NCI-H524 (cell line): ENCODE measurements at regions not wholly inside any gene's neighbourhood (a gene's known extent, or its start where the extent isn't known, plus 50 kb on each side); places are given as distances from the start of the nearest gene placed in this dataset.
"Not testable (repeated sequence)": the region's sequence is repeated elsewhere in the genome, so short reads cannot be mapped to it uniquely, and the experiment has no call there.

ENCODE experiments used
- DNase-seq, 2 experiments: peaks; one replicate each; lab custom pipeline; 2025; lab: John Stamatoyannopoulos, UW

DNA sequence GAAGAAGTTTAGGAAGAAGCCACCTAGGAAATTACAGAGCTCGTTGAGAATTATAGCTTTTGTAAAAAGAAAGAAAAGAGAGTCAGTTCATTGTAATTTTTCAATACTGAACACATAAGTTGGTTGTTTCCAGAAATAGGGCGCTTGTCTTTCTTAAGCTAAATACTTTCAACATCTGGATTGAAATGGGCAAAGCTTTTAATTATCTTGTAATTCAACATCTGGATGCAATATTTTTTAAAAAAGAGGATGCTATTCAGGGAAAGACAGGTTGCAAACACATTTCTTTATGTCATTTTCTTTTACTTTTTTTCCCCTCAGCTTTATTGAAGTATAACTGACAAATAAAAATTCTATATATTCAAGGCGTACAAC, 100.7 kb upstream of the TRPC7 start:
- no peak for DNase-seq

DNA sequence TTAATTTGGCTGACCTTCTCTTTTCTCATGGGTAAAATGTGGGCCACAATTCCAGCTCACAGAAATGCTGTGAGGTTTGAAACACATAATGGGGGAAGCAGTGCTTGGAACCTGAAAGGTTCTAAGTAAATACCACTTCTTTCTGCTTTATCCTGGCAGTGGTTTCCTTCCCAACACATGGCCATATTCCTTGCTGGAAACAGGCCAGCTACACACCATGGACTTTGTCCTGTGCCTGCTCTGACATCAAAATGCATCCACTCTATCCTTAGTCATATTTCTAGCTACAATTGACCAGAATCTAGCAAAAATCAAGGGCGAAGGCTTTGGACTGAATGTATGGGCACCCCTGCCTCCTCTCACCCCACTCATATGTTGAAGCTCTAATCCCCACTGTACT, 93.1 kb upstream of the TRPC7 start:
- DNase-seq, result no peak

DNA sequence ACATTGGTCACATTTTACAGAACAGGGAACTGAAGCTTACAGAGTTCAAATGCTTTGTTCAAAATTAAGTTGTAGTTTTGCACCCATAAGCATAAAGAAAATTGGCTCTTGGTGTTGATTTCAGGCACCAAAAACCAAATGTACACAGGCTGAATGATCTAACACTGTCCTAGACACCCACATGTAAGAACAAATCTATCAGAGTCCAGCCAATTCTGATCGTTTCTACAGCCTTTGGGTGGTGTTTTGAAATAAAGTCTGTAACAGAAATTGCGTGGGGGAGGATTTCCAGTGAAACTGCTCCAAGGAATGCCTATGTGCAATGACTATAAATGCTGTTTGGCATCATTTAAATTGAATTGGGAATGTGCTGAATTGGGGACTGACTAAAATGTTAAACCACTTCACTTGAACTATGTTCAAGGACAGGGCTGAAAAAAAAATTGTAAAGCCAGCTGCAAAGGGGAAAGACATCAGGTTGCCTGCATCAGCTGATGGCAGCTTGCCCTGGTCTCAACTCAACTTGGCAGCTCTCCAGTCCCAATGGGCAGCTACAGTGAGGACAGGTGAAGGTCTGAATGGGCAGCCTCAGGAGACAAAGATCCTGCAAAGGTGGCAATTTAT, 92.2 kb upstream of the TRPC7 start:
- no peak for DNase-seq

DNA sequence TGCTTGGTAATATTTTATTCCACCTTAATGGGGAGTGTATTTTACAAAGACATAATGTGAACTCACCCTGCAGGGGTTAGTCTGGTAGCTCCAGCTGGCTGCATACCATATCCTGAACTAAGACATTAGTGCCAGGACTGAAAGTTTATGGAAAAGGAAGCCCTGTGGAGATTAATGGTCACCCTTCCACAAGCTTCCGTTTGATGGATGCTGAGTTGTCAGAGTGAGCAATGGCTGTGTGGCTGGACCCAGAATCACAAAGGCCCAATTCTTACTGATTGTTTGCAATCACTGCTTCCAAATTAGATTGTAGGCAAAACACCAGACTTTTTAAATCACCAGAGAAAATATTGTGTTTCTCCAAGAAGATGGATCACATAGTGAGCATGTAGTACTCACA, 90.1 kb upstream of the TRPC7 start:
- no peak for DNase-seq

DNA sequence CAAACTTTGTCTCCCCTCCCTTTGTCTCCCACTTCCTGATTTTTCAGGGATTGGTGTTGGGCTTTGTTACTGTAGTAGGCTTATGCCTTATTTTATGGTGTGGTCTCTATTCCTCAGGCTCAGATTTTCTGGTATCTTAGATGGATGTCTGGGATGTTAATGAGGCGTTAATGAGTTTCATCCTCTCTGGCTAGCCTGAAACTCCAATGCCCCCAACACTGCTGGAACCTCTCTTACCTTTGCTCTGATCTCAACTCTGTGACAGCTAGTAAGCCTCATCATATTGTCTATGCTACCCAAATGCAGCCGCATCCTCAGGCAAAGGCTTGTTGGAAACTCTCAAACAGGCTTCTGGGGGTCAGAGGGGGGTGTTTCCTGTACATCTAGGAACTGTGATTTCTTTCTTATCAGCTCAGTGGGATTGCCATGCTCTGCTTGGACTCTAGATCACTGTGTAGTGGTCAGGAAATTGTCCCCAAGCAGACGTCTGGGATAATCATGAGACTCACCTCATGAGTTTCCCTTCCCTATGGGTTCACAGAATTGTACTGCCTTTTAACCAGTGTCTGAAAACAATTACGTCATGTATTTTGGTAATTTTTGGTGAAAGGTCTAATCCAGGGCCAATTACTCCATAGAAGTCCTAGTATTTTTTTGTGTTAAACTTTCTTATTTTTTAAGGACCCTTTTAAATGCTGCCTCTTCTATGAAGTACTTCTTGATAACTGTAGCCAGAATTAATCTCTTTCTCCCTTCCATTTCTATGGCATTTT, 88.8 kb upstream of the TRPC7 start:
- DNase-seq, result no peak

DNA sequence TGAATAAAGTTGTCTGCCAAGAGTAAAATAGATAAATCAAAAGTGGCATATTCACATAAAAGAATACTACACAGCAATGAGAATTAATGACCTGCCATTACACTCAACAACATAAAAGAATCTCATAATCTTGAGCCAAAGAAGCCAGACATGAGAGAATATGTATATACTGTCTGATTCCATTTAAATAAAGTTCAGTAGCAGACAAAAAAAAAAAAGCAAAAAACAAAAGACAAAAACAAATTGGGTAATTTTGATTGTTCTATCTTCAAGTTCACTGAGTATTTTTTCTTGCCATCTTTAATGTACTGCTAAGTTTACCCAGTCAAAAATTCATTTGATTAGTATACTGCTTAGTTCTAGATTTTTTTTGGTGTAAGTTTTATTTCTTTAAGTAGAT, 87.9 kb upstream of the TRPC7 start:
- no peak for DNase-seq

DNA sequence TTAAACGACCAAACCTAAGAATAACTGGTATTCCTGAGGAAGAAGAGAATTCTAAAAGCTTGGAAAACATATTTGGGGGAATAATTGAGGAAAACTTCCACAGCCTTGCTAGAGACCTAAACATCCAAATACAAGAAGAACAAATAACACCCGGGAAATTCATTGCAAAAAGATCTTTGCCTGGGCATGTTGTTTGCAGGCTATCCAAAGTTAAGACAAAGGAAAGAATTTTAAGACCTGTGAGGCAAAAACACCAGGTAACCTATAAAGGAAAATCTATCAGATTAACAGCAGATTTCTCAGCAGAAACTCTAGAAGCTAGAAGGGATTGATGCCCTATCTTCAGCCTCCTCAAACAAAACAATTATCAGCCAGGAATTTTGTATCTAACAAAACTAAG, 82.2 kb upstream of the TRPC7 start:
- DNase-seq, result not testable (repeated sequence)

DNA sequence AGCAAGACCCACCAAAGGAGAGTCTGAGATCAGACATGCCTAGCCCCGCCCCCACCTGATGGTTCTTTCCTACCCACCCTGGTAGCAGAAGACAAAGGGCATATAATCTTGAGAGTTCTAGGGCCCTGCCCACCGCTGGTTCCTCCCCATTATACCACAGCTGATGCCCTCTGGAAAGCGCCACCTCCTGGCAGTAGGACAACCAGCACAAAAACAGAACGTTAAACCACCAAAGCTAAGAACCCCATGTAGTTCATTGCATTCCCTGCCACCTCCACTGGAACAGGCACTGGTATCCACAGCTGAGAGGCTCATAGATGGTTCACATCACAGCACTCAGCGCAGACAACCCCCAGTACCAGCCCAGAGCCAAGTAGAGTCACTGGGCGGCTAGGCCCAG, 81.2 kb upstream of the TRPC7 start:
- DNase-seq, result no peak

DNA sequence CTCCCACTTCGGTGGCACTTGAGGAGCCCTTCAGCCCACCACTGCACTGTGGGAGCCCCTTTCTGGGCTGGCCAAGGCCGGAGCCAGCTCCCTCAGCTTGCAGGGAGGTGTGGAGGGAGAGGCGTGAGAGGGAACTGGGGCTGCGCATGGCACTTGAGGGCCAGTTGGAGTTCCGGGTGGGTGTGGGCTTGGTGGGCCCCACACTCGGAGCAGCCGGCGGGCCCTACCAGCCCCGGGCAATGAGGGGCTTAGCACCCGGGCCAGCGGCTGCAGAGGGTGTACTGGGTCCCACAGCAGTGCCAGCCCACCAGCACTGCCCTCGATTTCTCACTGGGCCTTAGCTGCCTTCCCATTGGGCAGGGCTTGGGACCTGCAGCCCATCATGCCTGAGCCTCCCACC, 78.8 kb upstream of the TRPC7 start:
- DNase-seq, result not testable (repeated sequence)

DNA sequence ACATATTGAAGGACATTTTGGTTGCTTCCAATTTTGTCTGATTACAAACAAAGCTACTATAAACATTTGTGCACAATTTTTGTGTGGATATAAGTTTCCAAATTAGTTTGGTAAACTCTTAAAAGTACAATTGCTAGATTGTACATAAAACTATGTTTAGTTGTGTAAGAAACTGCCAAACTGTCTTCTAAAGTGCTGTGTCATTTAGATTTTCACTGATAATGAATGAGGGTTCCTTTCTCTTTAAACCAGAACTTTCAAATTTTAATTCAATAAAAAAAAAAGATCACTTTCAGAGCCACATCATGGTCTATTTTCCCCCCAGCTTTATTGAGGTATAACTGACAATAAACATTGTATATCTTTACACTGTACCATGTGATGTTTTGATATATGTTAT, 74.0 kb upstream of the TRPC7 start:
- no peak for DNase-seq

DNA sequence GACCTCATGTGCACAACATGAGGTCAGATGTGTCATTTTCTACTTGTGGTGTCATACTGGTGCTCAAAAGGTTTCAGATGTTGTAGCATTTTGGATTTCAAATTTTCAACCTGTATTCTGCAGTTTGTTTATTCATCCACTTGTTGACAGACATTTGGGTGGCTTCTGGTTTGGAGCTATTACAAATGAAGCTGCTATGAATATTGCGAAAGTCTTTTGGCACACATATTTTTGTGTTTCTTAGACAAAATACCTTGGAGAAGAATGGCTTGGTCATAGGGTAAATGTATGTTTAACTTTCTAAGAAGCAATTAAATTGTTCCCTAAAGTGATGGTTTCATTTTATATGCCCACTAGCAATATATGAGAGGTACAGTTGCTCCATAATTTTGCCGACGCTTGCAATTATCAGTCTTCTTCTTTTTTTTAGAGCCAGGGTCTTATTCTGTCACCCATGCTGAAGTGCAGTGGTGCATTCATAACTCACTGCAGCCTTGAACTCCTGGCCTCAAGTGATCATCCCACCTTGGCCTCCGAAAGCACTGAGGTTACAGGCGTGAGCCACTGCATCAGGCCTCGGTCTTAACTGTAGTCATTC, 70.7 kb upstream of the TRPC7 start:
- DNase-seq, result no peak

DNA sequence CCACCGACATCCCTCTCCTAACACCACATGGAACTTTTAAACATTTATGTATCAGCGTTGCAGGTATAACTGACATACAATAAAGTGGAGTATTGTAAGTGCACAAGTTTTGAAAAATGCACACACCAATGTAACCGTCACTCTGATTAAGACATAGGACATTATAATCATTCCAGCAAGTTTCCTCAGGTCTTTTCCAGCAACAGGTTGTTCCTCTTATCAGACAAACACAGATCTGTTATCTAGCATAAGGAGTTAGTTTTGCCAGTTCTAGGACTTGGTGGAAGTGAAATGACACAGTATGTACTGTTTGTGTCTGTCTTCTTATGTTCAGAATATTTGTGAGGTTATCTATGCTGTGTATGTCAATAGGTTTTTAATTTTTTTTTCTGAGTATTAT, 69.5 kb upstream of the TRPC7 start:
- DNase-seq, result no peak

DNA sequence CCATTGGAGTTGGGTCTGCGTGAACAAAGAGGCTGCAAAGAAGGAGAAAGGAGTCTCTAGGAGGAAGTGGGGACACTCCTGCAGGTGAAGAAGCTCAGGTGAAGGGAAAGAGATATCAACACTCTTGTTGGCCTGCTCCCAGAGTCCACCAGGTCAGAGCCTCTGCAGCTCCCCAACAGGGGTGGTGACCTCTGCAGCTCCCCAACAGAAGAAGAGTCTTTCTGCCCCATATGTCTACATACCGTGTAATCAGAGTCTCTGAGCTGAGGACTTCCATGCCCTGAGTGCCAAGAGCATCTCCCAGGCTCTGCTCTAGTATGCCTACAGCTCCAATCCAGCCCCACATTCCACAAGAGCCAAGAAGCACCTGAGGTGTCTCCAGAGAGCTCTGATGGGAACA, 67.4 kb upstream of the TRPC7 start:
- DNase-seq, result no peak

DNA sequence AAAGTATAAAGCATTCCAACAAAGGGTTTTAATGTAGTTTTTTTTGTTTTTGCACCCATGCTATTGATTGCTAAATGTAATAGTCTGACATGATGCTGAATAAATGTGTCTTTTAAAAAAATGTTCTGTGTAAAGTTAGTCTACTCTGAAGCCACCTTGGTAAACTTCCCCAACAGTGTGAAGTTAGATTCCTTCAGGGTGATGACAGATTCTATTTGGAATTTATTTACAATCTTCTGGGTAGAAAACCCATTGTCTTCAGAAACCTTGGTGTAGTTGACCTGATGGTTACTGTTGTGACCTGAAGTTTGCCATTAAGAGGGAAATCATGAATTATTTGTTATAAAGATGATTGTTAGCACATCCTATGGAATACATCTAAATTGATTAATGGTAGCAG, 64.7 kb upstream of the TRPC7 start:
- no peak for DNase-seq

DNA sequence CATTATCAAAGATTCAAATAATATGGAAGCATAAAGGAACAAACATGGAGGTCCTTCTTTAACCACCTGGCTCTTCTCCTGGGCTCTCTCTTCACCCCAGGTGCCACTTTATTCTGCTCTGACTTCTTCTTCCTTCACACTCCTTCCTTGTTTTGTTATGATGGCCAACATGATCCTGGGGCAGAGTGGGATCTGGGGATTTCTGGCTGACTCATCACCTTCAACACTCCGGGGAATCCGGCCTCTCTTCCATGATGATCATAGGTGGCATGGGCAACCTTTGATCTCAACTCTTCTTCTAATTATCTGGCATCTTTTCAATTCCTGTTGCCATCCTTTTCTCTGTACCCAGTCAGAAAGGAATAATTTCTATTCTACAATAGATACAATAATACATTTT, 62.1 kb upstream of the TRPC7 start:
- DNase-seq, result no peak

DNA sequence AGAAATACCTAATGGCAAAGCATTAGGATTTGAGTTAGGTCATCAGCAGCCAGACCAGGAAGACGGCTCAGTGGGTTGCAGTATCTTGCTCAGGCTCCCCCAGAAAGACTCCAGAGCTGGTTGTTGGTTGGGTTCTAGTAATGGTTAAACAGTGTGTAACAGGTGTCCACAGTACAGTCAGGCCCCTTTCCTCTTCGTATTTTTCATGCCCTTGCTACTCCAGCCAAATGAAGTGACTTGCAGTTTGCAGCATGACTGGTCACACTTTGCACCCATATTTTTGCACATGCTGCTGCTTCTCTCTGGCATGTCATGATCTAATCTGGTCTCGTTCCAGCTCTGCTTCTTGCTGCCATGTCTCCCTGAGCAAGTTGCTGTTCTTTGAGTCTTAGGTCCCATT, 60.6 kb upstream of the TRPC7 start:
- no peak for DNase-seq

DNA sequence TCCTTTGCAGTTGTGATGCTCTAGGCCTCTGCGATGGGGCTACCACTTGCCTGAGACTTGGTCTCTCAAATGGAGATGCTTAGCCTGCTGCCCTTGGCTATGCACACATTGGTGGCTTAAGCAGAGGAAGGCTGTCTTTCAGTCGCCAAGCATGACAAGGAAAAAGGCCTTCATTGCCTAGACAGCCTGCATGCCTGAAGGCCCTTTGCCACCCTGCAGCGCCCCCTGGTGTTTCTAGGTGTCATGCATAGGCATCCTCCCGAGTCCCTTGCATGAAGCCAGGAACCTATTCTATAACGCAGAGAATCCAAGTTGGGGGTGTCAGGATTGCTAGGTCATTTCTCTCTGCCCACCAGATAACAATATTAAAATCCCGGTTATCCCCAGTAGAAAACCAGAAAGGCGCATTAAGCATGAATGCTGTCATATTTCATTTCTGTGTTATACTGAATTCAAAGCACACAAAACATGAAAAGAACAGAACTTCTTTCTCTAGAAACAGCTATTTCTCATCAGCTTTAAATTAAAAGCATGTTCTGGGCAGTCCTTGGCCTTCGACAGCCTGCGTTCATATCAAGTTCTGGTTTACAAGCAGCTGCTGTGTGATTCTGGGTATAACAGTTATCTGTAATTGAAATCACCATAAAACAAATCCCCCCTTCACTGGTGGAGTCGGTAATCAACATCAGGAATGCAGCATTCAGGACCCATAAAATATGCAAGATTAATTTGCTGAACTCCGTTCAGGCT, 59.7 kb upstream of the TRPC7 start:
- DNase-seq, result peak; percentile 47 to 74

DNA sequence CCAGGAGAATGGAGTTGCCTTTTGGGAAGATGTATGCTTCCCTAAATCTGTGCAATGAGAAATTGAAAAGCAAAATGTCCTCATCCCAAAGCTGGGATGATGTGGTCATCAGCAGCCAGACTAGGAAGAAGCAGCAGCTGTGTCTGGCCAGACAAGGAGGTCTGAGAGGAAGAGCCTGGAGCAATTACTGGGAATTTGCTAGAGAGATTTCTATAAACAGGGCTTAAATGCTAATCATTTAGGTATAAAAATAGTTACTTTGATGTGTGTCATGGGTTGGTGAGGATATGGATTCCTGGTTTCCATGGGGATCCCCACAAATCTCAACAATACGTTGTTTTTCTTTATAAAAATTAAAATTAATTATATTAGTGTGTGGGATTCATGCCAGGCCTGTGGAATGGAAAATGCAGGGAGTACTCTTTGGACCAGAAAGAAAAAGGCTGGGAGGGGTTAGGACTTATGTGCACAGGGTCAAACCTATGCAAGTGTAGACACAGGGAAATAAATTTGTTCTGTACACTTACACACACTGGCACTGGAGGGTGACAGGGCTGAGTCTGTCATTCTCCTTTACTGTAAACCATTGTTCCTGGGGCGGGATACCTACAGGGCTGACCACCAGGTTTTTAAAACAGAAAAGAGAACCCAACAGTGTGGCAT, 58.7 kb upstream of the TRPC7 start:
- no peak for DNase-seq

DNA sequence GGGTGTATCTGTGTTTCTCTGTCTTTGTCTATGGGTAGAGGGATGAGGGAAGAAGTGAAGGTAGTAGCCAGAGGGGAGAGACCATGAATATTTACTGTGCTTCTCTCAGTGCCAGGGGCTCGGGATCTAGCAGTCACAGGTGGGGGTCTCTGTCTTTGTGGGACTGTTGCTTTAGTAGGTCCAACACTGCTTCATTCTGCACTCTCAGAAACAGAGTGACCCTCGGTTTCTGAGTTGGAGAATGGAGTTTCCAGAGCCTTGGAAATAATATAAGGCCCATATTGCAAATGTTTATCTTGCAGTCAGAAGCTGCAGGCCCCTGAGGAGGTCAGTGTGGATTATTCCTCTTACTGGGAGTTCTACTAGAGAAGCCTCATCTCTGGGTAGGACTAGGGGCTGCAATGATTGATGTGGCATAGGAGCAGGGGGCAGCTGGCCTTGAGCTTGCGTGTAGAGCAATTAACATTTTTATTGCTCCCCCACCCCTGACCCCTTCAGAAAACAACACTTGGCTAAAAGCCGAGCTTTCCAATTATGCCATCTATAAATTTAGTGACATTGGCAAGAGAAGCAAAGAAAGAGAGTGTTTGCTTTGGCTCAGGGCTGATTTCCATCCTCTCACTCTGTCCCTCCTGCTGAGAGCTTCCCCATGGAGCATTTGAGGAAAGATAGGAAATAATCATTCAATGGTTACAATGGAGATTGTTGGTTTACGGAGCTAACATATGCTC, 55.0 kb upstream of the TRPC7 start:
- peak in 1 of 2 experiments; percentile 10 for DNase-seq

DNA sequence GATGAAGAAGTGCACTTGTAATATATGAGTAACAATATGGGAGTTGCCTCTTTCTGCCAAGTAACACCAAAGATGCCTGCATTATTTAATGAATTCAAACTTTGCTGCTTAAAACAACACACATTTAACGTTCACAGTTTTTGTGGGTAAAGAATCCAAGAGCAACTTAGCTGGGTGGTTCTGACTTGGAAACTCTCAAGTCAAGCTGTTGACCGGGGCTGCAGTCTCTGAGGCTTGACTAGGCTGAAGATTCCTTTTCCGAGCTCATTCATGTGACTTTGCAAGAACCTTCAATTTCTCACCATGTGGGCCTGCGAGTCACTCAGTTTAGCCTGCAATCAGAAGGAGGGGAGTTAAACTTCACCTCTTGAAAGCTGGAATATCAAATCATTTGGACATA, 53.0 kb upstream of the TRPC7 start:
- no peak for DNase-seq
